Keratinocyte (primary cell): ENCODE measurements at regions not wholly inside any gene's neighbourhood (a gene's known extent, or its start where the extent isn't known, plus 50 kb on each side); places are given as distances from the start of the nearest gene placed in this dataset.

Experiments
- DNase-seq: peaks from one replicate; pipeline ENCODE4 v3.0.0-alpha.2; 2011; ENCODE audit warnings: low read depth, missing footprints, low spot score
- FAIRE-seq: peaks from 2 replicates; lab custom pipeline; 2011; peaks lifted over from hg19 to GRCh38; lab: Jason Lieb, UNC
- H2AFZ ChIP-seq: 2 replicates; pipeline ENCODE4 v1.6.0; 2012; ENCODE audit warnings: low read length, control low read depth, inconsistent platforms; ENCODE audit not compliant: control insufficient read depth
- H3K27ac ChIP-seq: 2 replicates; pipeline ENCODE4 v1.5.1; 2011; ENCODE audit warnings: low read length; ENCODE audit not compliant: control insufficient read depth, insufficient read depth
- H3K27me3 ChIP-seq: 3 replicates; pipeline ENCODE4 v1.6.0; 2011; ENCODE audit warnings: low read length; ENCODE audit not compliant: control insufficient read depth, insufficient read depth; ENCODE audit errors: extremely low read depth
- H3K36me3 ChIP-seq, 2 experiments: 2 replicates in 1 of 2; 3 replicates in 1 of 2; pipeline ENCODE4 v1.5.1; 2011; ENCODE audit warnings: low read length in 2 of 2, mild to moderate bottlenecking in 1 of 2; ENCODE audit not compliant: control insufficient read depth in 2 of 2, insufficient read depth in 2 of 2; ENCODE audit errors: extremely low read depth in 1 of 2
- H3K4me1 ChIP-seq: 3 replicates; pipeline ENCODE4 v1.5.1; 2011; ENCODE audit warnings: low read length; ENCODE audit not compliant: control insufficient read depth, insufficient read depth; ENCODE audit errors: extremely low read depth
- H3K4me2 ChIP-seq: 3 replicates; pipeline ENCODE4 v1.6.0; 2011; ENCODE audit warnings: low read depth, low read length; ENCODE audit not compliant: control insufficient read depth, insufficient read depth; ENCODE audit errors: extremely low read depth
- H3K4me3 ChIP-seq, 3 experiments: fragments of 200-600 bp in 1 of 3; sonication (generic) in 1 of 3; 2 replicates in 2 of 3; 3 replicates in 1 of 3; pipeline ENCODE4 v1.5.1; 2011 to 2016; ENCODE audit warnings: low read length in 3 of 3, mild to moderate bottlenecking in 3 of 3, control low read depth in 2 of 3, inconsistent platforms in 1 of 3, low read depth in 1 of 3, mixed read lengths in 1 of 3, mixed run types in 1 of 3, moderate library complexity in 1 of 3; ENCODE audit not compliant: control insufficient read depth in 2 of 3, insufficient read depth in 2 of 3; ENCODE audit errors: extremely low read depth in 1 of 3
- H3K79me2 ChIP-seq: 2 replicates; pipeline ENCODE4 v1.6.0; 2012; ENCODE audit warnings: low read length; ENCODE audit not compliant: control insufficient read depth, insufficient read depth
- H3K9ac ChIP-seq: 3 replicates; pipeline ENCODE4 v1.6.0; 2011; ENCODE audit warnings: low read length; ENCODE audit not compliant: control insufficient read depth, insufficient read depth; ENCODE audit errors: extremely low read depth
- H3K9me1 ChIP-seq: 3 replicates; pipeline ENCODE4 v1.6.0; 2011; ENCODE audit warnings: low read length; ENCODE audit not compliant: control insufficient read depth, insufficient read depth; ENCODE audit errors: extremely low read depth
- H3K9me3 ChIP-seq: 2 replicates; pipeline ENCODE4 v1.5.1; 2012; ENCODE audit warnings: low read depth, low read length; ENCODE audit not compliant: control insufficient read depth
- H4K20me1 ChIP-seq: 3 replicates; pipeline ENCODE4 v1.6.0; 2011; ENCODE audit warnings: low read length; ENCODE audit not compliant: control insufficient read depth, insufficient read depth; ENCODE audit errors: extremely low read depth
- CTCF ChIP-seq, 3 experiments: IDR thresholded peaks in 1 of 3; conservative IDR thresholded peaks in 1 of 3; optimal IDR thresholded peaks in 1 of 3; 2 replicates in 2 of 3; 3 replicates in 1 of 3; pipeline versions ENCODE3 to v1.5.1; 2011; ENCODE audit warnings: low read length in 3 of 3, mild to moderate bottlenecking in 3 of 3, moderate library complexity in 2 of 3, control low read depth in 1 of 3, inconsistent platforms in 1 of 3; ENCODE audit not compliant: insufficient read depth in 2 of 3; ENCODE audit errors: extremely low read depth in 1 of 3
- EZH2 ChIP-seq: IDR thresholded peaks from one replicate; pipeline ENCODE4 v1.6.1; 2012; ENCODE audit warnings: inconsistent platforms, mild to moderate bottlenecking, low read length, moderate library complexity
- dilution Hi-C: fragments of 300-500 bp; cut with MboI; formaldehyde crosslinking; loops from one replicate; pipeline ENCODE4 v1.7.0; 2020; ENCODE audit warnings: low sequenced_read_pairs; ENCODE audit not compliant: extremely low pct_ligation_motif_present

GRCh38 chr9:82518868-82519267 lies 530.3 kb downstream of the SPATA31D1 start:
- no peak for TF ChIP-seq EZH2
- TF ChIP-seq CTCF (optimal IDR thresholded peaks at IDR 0.05 in 1 of 3, IDR thresholded peaks at IDR 0.05 in 1 of 3, conservative IDR thresholded peaks at IDR 0.05 in 1 of 3; ENCODE audit: extremely low read depth in 1 of 3, insufficient read depth in 2 of 3, low read length in 3 of 3), result no peak
- no peaks in the 10 kb centered on the region for H4K20me1 ChIP-seq
- no peak overlapping the region for H3K4me3 ChIP-seq
- no peaks in the 10 kb centered on the region for H3K9me3 ChIP-seq
- dilution Hi-C loops, result no loop called here
- no peaks in the 10 kb centered on the region for H3K4me1 ChIP-seq
- no peaks in the 10 kb centered on the region for H3K9me1 ChIP-seq
- H3K27ac ChIP-seq, result no peak overlapping the region
- H3K27me3 ChIP-seq, result no peaks in the 10 kb centered on the region
- H3K4me2 ChIP-seq, result no peak overlapping the region
- H3K36me3 ChIP-seq, result no peaks in the 10 kb centered on the region
- no peak for DNase-seq
- H2AFZ ChIP-seq, result no peak overlapping the region
- H3K79me2 ChIP-seq, result no peaks in the 10 kb centered on the region
- FAIRE-seq, result no peak
- H3K9ac ChIP-seq, result no peak overlapping the region

- FAIRE-seq (no peak), DNase-seq (no peak)
- H3K4me1 ChIP-seq, result no peaks in the 10 kb centered on the region
- H3K27ac ChIP-seq, result no peak overlapping the region
- H3K9me1 ChIP-seq, result no peaks in the 10 kb centered on the region
- no peaks in the 10 kb centered on the region for H3K9me3 ChIP-seq
- TF ChIP-seq EZH2 (no peak), CTCF (optimal IDR thresholded peaks at IDR 0.05 in 1 of 3, IDR thresholded peaks at IDR 0.05 in 1 of 3, conservative IDR thresholded peaks at IDR 0.05 in 1 of 3; ENCODE audit: extremely low read depth in 1 of 3, insufficient read depth in 2 of 3, low read length in 3 of 3) (no peak)
- no peak overlapping the region for H3K9ac ChIP-seq
- no peak overlapping the region for H2AFZ ChIP-seq
- H3K4me2 ChIP-seq, result no peak overlapping the region
- no peaks in the 10 kb centered on the region for H3K27me3 ChIP-seq
- H4K20me1 ChIP-seq, result no peaks in the 10 kb centered on the region
- dilution Hi-C loops, result no loop called here
- H3K79me2 ChIP-seq, result no peaks in the 10 kb centered on the region
- H3K4me3 ChIP-seq, result no peak overlapping the region
- H3K36me3 ChIP-seq, result no peaks in the 10 kb centered on the region
Observed at GRCh38 chr9:82519332-82519731, 530.8 kb downstream of the SPATA31D1 start.
